Hepatocyte (in vitro differentiated cells): ENCODE measurements at regions not wholly inside any gene's neighbourhood (a gene's known extent, or its start where the extent isn't known, plus 50 kb on each side); places are given as distances from the start of the nearest gene placed in this dataset.

Source experiments
- EZH2 ChIP-seq: fragments of 200-600 bp; sonication (generic); IDR thresholded peaks from 2 replicates; pipeline ENCODE4 v1.6.1; 2016; ENCODE audit warnings: antibody characterized with exemption, mild to moderate bottlenecking, borderline replicate concordance
- TF ChIP-seq, protein P1 (sequence below): fragments of 200-600 bp; sonication (generic); IDR thresholded peaks from 2 replicates; pipeline ENCODE4 v1.5.1; 2016; ENCODE audit warnings: antibody characterized with exemption, mild to moderate bottlenecking; ENCODE audit not compliant: poor library complexity

- TF ChIP-seq, protein P1, sequence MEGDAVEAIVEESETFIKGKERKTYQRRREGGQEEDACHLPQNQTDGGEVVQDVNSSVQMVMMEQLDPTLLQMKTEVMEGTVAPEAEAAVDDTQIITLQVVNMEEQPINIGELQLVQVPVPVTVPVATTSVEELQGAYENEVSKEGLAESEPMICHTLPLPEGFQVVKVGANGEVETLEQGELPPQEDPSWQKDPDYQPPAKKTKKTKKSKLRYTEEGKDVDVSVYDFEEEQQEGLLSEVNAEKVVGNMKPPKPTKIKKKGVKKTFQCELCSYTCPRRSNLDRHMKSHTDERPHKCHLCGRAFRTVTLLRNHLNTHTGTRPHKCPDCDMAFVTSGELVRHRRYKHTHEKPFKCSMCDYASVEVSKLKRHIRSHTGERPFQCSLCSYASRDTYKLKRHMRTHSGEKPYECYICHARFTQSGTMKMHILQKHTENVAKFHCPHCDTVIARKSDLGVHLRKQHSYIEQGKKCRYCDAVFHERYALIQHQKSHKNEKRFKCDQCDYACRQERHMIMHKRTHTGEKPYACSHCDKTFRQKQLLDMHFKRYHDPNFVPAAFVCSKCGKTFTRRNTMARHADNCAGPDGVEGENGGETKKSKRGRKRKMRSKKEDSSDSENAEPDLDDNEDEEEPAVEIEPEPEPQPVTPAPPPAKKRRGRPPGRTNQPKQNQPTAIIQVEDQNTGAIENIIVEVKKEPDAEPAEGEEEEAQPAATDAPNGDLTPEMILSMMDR = no peak
- no peak for TF ChIP-seq EZH2
These were observed 207.3 kb downstream of the HGF start for GRCh38 chr7:81562581-81562980.
